ENCODE measurements at regions not wholly inside any gene's neighbourhood (a gene's known extent, or its start where the extent isn't known, plus 50 kb on each side); places are given as distances from the start of the nearest gene placed in this dataset.

GRCh38 chr2:198628596-198628995, 824.2 kb downstream of the PLCL1 start:
- TF ChIP-seq POLR2A (IDR thresholded peaks at IDR 0.05; ENCODE audit: low read length) = no peak
- TF ChIP-seq GATA1 (IDR thresholded peaks at IDR 0.05; ENCODE audit: low read depth, low read length) = no peak
